SU-DHL-6 (cell line): ENCODE measurements at regions not wholly inside any gene's neighbourhood (a gene's known extent, or its start where the extent isn't known, plus 50 kb on each side); places are given as distances from the start of the nearest gene placed in this dataset.

Experiments
- EZH2phosphoT487 ChIP-seq: fragments of 200-600 bp; sonication (generic), shearing (Covaris generic); conservative IDR thresholded peaks from 2 replicates; pipeline ENCODE4 v1.6.1; 2018; ENCODE audit warnings: mild to moderate bottlenecking, antibody characterized with exemption, low read length, moderate library complexity, mixed read lengths
- TF ChIP-seq, protein P1 (sequence below): fragments of 200-600 bp; sonication (generic); IDR thresholded peaks from one replicate; pipeline ENCODE4 v1.5.1; 2017; ENCODE audit warnings: antibody characterized with exemption, mild to moderate bottlenecking, low read length, moderate library complexity; ENCODE audit not compliant: insufficient read depth, poor library complexity, severe bottlenecking

DNA sequence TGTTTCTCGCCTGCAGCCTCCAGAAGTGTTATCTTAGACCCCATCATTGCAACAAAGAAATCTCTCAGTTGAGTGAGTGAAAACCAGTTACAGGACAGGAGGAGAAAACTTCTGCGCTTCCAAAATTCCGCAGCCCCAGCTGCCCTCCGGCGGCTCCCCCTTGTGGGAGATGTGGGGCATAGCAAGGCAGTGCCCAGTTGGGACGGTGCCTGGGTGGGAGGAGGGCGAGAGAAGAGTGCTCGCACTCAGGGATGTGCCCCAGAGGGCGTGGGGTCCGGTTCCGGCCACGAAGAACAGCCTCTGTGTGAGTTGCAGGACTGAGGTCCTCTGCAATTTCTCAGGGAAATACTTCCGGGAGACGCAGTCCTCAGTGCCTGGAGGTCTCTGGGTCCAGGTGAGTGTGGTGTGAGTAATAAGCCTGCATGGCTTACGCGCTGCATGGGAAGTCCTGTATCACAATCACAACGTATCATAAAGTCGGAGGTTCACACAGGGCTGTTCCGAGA lies 87.0 kb upstream of the BLID start:
- TF ChIP-seq, protein P1, sequence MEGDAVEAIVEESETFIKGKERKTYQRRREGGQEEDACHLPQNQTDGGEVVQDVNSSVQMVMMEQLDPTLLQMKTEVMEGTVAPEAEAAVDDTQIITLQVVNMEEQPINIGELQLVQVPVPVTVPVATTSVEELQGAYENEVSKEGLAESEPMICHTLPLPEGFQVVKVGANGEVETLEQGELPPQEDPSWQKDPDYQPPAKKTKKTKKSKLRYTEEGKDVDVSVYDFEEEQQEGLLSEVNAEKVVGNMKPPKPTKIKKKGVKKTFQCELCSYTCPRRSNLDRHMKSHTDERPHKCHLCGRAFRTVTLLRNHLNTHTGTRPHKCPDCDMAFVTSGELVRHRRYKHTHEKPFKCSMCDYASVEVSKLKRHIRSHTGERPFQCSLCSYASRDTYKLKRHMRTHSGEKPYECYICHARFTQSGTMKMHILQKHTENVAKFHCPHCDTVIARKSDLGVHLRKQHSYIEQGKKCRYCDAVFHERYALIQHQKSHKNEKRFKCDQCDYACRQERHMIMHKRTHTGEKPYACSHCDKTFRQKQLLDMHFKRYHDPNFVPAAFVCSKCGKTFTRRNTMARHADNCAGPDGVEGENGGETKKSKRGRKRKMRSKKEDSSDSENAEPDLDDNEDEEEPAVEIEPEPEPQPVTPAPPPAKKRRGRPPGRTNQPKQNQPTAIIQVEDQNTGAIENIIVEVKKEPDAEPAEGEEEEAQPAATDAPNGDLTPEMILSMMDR, result peak; percentile 82
- no peak for TF ChIP-seq EZH2phosphoT487
